ENCODE measurements at regions not wholly inside any gene's neighbourhood (a gene's known extent, or its start where the extent isn't known, plus 50 kb on each side); places are given as distances from the start of the nearest gene placed in this dataset.

GRCh38 chr3:107085261-107085660 lies 292.0 kb upstream of the CCDC54 start:
- TF ChIP-seq, protein P1, sequence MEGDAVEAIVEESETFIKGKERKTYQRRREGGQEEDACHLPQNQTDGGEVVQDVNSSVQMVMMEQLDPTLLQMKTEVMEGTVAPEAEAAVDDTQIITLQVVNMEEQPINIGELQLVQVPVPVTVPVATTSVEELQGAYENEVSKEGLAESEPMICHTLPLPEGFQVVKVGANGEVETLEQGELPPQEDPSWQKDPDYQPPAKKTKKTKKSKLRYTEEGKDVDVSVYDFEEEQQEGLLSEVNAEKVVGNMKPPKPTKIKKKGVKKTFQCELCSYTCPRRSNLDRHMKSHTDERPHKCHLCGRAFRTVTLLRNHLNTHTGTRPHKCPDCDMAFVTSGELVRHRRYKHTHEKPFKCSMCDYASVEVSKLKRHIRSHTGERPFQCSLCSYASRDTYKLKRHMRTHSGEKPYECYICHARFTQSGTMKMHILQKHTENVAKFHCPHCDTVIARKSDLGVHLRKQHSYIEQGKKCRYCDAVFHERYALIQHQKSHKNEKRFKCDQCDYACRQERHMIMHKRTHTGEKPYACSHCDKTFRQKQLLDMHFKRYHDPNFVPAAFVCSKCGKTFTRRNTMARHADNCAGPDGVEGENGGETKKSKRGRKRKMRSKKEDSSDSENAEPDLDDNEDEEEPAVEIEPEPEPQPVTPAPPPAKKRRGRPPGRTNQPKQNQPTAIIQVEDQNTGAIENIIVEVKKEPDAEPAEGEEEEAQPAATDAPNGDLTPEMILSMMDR (IDR thresholded peaks at IDR 0.05; ENCODE audit: low read length), result no peak
- TF ChIP-seq EZH2 (IDR thresholded peaks at IDR 0.05; ENCODE audit: borderline replicate concordance, low read length), result no peak

All from OCI-LY1 (cell line).